A172 (cell line): ENCODE measurements at regions not wholly inside any gene's neighbourhood (a gene's known extent, or its start where the extent isn't known, plus 50 kb on each side); places are given as distances from the start of the nearest gene placed in this dataset.
A peak's percentile ranks its signal among the peaks of the same experiment; 100 is the strongest.

Experiments
- DNase-seq: peaks from one replicate; pipeline ENCODE4 v3.0.0-alpha.2; 2015; ENCODE audit warnings: low spot score

DNA sequence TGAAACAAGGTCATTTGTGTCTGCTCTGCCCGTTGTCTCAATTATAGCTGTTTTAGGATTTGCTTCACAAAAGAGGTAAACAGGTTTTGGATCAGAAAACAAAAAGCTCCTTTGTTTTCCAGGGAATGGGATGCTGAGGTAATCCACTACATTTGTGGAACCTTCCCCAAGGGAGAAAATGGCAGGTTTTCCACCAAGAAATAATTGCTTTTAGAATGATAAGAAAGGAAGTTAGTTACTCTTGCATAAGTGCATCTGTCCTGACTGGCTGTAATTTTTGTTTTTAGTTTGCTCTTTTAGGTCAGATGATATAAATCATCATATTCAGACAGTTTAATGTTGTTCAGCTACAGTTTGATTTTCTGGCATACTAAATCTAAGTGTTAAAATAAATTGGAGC, 198.5 kb upstream of the COL8A1 start:
- DNase-seq: peak; percentile 44

DNA sequence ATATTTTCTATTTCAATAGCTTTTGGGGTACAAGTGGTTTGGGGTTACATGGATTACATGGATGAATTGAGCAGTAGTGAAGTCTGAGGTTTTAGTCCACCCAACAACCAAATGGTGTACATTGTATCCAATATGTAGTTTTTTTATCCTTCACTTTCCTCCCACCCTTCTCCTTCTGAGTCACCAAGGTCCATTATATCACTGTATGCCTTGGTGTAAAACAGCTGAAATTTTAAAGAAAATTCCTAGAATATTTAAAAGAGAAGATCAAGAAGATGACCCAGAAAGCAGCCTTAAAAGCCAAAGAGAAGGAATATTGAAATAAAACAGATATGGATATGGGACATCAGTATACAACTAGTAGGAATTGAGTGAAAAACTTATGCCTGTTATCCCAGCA, 204.2 kb upstream of the COL8A1 start:
- no peak for DNase-seq

DNA sequence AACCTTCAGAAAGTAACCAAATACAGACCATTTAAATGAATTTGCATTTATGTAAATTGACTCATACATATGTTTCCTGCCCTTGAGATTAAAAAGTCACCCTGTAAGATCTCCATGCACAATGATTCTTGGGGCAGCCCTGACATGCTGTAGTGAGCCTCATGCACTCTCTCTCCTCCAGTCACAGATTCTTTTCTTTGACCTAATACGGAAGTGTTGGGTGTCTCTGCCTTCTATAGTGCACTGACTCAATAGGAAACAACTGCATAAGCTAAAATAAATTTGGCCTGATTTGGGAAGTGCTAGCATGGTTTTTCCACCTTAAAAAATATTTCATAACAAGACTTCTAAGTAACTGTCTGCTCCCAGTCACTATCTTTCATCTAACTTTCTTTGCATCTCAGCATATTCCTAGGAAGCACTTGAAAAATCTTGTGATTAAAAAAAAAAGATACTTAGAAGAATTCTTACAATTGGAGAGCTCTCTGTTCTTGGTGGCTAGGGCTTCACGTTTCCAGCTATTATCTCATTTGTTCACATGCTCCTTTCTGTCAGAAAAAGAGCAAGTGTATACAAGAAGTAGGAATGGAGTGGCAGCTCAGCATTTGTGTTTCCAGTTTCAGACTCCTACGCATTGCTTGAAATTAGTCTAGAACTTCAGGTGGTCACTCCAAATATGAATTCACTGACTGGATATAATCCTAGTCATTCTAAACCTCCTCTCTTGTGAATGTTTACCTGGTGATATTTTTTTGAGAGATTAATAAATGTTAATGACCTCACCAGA, 207.9 kb upstream of the COL8A1 start:
- DNase-seq: no peak

DNA sequence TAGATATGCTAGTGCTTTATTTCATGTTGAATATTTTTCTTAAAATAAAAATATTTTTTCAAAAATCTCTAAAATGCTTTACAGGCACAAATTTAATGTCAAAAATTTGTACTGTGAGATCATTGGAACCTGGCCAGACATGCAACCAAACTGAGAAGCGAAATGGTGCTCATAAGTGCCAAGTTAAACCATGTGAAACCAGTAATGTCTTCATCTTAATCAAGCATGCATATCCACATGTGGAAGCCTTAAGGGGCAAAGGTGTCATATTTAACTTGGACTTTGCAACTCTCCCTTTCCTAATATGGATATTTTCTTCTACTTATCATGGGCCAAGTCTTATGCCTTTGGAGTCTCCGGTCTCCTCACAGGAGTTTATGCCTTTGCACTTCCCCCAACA, 208.9 kb upstream of the COL8A1 start:
- no peak for DNase-seq

DNA sequence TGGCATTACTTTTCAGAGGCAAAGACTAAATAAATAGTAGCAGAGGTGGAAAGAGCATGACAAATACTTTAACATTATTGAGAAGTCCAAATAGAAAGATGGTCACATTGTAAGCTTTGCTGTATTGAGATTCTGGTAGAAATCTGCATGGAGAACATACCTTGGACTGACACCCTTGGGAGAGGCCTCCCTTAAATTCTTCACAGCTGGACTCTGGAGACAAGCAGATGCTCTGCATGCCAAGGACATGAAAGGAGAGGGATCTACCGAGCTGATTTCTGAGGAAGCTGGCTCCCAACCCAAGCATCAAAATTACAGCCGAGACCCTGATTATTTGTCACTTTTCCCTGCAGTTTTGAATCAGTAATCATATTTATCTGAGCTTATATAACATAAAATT, 212.5 kb upstream of the COL8A1 start:
- no peak for DNase-seq

DNA sequence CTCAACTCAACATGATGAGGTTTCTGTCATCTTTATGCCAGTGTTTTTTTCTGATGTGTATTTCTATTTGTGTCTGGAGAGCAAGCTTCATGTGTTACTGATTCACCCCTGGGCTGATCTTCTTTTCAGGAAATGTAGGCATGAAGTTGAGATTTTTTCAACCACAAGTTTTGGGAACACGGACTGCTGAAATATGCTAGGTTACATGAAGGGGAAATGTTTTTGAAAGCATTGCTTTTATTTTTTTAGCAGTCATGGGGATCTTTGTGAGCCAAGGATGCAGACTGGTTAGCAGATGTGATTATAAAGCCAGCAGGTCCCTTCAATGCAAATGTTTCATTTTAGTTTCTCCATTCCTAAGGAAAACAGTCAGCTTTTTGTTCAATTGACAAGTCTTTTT, 219.3 kb upstream of the COL8A1 start:
- DNase-seq: no peak

DNA sequence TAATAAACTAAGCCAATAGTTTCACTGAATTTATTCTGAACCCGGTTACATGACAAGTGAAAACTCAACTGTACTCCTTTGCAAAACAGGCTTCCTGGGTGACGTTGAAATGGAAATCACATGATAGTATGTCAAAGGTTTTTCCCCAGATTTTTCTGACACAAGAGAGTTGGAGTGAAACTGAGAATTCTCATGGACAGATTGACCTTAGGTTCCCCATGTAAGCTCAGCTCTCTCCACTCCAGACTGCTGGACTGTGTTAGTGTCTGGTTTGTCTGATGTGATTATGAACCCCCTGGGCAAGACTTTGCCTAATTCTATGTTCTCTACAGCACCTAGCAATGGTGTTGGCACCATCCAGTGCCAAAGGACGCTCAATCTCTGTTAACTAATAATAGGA, 219.7 kb upstream of the COL8A1 start:
- DNase-seq: no peak

DNA sequence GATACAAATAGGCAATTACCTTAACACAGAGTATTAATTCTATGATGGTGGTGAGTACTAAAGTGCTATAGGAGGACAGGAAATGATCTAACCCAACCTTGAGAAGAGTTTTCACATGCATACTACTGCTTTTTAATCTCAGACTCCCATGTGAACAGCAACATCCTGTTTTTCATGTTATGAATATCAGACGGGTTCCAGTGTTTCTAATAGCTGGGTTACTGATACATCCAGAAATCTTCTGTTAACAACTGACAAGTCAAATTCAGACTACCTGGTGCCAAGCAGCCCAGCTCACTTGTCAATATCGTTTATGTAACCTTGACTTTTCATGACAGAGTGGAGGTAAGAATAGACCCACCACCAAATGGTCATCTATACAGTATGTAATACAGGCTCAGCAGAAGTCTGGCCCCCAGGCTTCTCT, 220.2 kb upstream of the COL8A1 start:
- no peak for DNase-seq

DNA sequence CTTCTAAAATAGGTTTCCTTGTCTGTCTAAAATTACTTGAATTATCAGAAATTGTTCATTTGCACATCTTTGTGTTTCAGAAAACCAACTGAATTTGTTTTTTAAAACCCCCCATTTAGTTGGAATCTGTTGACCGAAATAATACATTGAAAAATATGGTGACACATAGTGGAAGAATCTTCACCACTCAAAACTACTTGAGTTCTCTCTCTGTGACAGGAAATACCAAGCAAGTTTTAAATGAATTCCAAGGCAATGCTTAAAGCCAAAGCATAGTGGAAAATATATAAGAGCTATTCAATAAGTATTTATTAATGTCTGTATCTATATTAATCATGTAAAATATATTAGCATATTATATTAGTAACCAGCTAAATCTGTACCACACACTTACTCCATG, 224.9 kb upstream of the COL8A1 start:
- DNase-seq: peak; percentile 70

DNA sequence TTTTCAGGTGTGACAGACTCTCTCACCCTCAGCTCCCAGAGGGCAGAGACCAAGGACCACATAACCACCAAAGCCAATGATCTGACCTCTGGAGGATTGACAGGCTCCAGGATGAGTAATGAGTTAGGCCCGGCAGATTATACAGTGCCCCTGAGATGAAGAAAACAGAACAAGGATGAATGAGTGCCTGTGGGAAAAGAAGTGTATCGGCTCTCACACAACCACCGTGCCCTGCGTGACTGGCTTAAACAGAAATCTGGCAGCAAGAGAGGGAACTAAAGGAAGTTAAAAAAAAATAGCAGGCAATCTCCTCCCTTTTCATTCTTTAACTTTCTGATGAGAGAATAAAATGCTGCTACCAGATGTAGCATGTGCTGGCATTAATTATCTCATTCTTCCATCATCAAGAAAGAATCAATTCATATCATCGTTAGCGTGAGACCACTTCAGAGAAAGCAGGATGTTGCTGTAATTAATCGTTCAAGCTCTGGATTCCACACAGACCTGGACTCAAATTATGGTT, 227.5 kb upstream of the COL8A1 start:
- DNase-seq: peak; percentile 53

DNA sequence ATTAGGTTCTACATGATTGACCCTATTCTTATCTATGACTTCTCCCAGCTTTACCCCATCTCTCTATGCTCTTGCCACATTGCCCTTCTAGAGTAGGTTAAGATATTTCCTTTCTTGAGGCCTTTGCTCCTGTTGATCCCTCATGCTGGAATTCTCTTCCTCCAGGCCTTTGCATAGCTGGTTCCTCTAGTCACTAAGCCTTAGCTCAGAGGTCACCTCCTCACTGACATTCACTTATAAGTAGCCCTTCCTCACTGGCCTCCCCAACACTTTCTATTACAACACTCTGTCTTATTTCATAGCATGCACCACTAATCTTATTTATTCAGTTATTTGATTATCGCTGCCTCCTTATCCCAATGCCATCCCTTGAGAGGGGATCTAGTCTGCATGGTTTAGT, 228.4 kb upstream of the COL8A1 start:
- DNase-seq: no peak

DNA sequence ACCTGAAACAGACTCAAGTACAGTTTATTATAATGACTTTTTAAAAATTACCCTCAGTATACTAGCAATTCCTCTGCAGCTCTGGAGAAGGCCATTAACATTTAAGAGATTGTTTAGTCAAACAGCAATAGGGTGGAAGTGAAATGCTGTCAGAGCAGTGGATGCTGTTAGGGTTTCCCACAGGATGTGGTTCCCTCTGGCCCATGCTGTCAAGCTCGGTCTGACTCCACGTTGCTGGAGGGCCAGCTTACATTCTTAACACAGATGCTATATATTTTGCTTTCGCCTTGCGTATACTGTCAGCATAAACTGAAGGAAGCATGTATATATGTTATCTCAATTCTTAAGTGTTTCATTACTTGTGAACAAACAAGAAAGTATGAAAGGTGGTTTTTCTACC, 231.1 kb upstream of the COL8A1 start:
- peak; percentile 23 for DNase-seq

DNA sequence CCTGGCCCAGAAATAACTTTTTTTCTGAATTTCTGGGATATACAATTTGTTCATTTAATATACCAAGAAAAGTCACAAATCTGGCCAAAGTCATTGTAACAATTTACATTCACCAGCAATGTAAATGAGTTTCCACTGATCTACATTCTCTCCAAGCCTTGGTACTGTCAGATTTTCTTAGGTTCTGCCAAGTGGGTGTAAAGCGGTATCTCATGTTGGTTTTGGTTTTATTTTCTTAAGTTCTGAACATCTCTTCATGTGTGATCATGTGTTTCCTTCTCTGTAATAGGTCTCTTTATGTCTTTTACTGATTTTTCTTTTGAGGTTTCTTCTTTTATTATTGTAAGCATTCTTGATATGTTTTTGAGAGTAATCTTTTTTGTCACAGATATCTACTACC, 235.6 kb upstream of the COL8A1 start:
- DNase-seq: no peak

DNA sequence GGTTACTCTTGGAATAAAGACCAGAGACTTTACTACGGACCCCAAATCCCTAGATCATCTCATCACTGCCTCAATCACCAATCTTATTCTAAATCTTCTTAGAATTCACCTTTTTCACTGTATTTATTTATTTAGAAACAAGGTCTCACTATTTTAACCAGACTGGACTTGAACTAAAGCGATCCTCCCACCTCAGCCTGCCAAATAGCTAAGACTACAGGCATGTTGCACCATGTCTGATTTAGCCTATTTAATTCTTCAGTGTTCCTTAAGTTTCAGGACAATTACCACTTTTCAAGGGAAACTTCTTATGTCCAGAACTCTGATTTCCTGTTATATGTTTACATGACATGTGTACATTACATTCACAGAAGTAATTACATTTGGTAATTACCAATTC, 238.0 kb upstream of the COL8A1 start:
- DNase-seq: no peak

DNA sequence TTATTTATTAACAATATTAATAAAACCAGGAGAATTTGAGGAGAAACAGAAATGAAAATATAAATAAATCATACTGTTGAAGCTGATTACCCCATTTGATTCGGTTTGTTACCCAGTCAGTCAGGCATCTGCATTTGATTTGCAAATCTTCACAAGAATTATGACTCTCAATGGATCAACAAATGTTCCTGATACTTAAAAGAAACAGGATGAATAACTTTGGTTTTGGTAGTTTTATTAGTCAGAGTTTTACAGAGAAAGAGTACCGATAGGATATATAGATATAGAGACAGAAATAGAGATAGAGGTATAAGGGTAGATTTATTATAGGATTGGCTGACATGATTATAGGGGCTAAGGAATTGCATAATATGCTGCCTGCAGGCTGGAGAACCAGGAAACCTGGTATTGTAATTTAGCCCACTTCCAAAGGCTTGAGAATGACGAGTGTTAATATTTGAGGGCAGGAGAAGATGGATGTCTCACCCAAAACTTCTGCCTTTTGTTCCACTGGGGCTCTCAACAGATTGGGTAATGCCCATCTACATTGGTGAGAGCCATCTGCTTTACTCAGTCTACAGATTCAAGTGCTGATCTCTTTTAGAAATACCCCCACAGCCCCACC, 241.6 kb upstream of the COL8A1 start:
- no peak for DNase-seq

DNA sequence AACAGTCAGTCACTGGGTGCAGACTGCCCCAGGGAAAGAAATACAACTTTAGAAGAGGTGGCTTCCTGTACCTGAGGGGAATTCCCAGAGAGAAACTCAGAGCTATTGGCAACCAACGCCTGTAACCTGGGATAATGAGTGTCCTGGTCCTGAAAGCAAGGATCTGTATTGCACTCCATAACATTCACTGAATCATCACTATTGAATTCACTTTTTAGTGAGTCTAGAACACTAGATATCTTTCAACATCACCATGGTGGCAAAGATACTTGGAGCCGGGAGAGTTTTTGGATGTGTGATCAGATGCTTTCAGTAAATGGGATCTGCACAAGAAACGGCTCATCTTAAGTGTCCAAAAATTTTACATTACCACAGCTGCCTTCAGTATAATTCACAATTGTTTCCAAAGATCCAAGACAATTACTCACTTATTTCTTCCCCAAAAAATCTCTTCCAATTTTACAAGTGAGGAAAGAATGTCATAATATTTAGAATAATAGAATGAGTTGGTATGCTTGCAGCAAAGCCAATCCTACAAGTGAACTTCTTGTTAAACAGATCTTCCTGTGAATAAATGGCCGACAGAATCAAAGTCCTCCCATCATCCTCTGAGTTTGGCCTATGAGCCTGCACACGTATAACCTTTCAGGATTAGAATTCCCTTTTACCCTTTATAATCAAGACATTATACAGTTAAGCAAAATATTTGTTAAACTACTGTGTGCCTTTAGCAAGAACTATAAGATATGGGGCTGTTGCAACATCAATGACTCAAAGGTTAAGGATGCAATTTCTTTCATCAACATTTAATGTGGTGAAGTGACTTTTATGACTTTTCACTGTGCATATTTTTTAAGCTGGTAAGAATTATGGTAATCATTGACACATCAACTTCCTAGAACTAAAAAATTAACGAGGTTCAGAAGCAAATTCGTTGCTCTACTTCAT, 243.3 kb upstream of the COL8A1 start:
- peak; percentile 89 for DNase-seq

DNA sequence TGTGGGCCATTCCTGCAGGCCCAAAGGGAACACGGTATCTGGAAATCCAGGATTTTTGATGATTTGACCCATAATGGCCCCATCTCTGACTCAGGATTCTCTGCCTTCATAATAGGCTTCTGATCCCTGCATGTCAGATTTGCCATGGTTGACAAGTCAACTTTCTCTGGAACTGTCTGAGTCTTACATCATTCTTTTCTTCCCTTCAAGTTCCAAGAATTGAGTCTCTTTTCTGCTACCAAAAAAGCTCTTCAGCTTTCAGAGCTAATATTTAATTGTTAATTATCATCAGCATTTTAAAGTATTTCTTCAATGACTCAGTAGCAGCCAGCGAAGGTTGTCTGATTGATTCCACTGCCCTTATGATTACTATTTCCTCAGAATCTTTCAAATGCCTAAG, 244.4 kb upstream of the COL8A1 start:
- no peak for DNase-seq

DNA sequence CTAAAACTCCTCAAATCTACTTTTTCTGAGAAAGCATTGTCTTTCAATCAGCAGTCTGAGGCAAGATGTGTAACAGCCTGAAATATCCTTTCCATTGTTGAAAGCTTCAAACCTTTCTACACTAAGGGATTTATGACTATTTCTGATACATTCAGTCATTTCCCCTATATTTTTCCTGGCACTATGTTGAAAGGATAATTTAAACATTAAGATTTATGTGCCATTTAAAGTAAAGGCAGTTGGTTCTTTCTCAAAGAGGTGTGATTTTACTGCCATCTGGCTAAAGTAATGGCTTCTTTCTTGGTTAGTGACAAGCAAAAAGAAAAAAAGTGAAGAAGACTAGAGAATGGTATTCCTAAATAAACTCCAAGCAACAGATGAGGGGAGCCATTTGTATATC, 249.6 kb upstream of the COL8A1 start:
- DNase-seq: no peak

DNA sequence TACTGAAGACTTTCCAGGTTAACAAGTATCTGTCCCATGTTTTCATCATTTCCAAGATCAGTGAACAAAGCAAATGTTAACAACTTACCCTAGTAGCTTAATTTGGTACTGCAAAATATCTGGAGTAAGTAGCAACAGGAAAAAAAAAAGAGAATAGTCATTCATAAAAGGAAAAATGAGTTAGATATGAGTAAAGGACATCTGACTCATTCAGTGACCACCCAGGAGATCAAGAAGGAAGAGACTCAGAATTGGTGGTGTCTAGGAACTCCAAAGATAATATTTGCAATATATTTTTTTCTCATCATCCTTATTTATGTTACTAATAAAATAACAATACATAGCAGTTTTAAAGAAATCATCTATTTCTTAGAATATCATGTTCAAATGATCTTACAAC, 253.8 kb upstream of the COL8A1 start:
- DNase-seq: no peak

DNA sequence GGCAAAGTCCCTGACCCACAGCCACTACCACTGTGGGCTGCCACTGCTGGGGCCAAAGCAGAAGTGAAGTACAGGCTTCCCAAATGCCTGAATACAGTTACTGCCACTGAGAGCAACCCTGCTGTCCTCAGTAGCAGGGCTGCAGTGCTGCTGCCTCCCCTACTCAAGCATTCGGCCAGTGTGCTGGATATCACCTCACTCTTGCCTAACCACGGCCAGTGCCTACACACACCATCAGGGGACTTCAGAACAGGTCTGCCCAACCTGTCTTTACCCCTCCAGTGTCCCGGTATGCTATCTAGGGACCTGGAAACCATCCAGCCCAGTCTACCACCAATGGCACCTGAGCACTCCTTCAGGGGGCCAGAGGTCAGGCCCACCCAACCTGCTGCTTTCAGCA, 261.5 kb upstream of the COL8A1 start:
- DNase-seq: no peak

DNA sequence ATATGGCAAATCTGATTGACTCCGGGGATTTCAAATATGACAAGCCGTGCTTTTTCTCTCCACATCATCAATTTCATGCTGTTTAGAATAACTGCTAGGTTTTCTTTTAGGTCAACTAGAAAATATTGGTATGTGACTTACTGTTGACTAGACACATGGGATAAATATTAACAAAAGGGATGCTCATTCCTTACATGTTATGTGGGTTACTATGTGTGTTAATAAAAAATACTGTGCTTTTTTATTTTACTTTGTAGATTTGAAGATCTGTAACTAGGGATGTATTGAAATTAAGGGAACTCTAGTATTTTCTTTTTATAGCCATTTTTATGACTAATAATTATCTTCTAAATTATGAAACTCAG, 264.6 kb upstream of the COL8A1 start:
- no peak for DNase-seq

DNA sequence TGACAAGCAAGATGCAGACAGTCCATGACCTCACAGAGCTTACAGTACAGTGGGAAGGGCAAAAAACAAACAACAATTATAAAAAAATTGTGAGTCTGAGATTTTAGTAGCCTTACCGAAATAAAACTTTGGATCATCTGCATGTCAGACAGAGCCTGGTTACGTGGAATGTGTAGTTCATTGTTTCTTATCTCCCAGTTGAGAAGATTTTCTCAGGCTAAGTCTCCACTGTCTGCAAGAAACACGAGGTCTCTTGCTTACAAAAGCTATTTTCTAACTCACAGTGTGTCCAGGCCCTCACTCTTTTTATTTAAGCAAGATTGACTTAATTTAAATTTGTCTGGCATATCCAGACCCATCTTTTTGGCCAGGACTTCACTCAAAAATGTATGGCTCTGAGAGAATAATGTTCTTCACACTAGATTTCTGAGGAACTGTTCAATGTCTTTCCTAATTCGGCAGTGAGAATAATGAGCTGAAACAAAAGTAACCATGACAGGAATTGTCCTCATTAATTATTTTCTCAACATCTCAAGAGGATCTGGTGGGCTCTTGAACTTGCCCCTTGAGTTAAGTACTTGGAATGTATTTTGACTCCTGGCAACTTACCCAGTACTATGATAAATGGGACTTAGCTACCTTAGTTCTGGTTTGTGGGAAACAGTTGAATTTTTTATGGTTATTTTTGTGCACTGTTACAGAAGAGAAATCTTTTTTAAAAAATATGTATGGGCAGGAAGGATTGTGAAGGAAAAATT, 265.1 kb upstream of the COL8A1 start:
- DNase-seq: no peak
